T-cell (primary cell): ENCODE measurements at regions not wholly inside any gene's neighbourhood (a gene's known extent, or its start where the extent isn't known, plus 50 kb on each side); places are given as distances from the start of the nearest gene placed in this dataset.

ENCODE experiments used
- ATAC-seq, 4 experiments: fragments of 200-7000 bp in 3 of 4; fragments of 150-1000 bp in 1 of 4; cut with Tn5 transposase; replicated peaks in 1 of 4; 1 replicate in 3 of 4; 2 replicates in 1 of 4; pipeline ENCODE4 v1.10.0; 2021; ENCODE audit warnings: moderate library complexity in 3 of 4, mild to moderate bottlenecking in 2 of 4, moderate number of reproducible peaks in 1 of 4
- CTCF ChIA-PET, 2 donors: fragments of 300-600 bp; sonication (Branson Sonifier 250); formaldehyde crosslinking; loops; one replicate each; lab custom pipeline; 2022; ENCODE audit warnings: antibody characterized with exemption in 2 of 2; lab: Charles Lee
- POLR2A ChIA-PET, 2 donors: fragments of 300-600 bp; sonication (Branson Sonifier 250); formaldehyde crosslinking; loops; one replicate each; lab custom pipeline; 2022; ENCODE audit warnings: antibody characterized with exemption in 2 of 2; lab: Charles Lee
- DNase-seq, 35 experiments: peaks; one replicate each; pipeline versions ENCODE4 v3.0.0 to v3.0.0-alpha.2; 2013 to 2023
- H3K27ac ChIP-seq: one replicate; pipeline ENCODE4 v1.5.1; 2013; ENCODE audit warnings: low read length
- H3K27me3 ChIP-seq, 2 experiments: replicated peaks in 1 of 2; 1 replicate in 1 of 2; 2 replicates in 1 of 2; pipeline versions ENCODE4 v1.6.1 to v1.7.0; 2013; ENCODE audit warnings: low read length in 1 of 2, mixed read lengths in 1 of 2; ENCODE audit not compliant: control insufficient read depth in 2 of 2, insufficient read depth in 2 of 2; ENCODE audit errors: extremely low read depth in 1 of 2
- H3K36me3 ChIP-seq, 2 donors: 1 replicate in 1 of 2; 2 replicates in 1 of 2; pipeline versions ENCODE4 v1.6.1 to v1.7.0; 2013; ENCODE audit warnings: low read length in 1 of 2; ENCODE audit not compliant: control insufficient read depth in 2 of 2, insufficient read depth in 1 of 2; ENCODE audit errors: extremely low read depth in 1 of 2
- H3K4me1 ChIP-seq, 2 experiments: 1 replicate in 1 of 2; 2 replicates in 1 of 2; pipeline versions ENCODE4 v1.6.1 to v1.7.0; 2013; ENCODE audit warnings: low read length in 2 of 2, mixed read lengths in 1 of 2; ENCODE audit not compliant: insufficient read depth in 2 of 2, control insufficient read depth in 1 of 2; ENCODE audit errors: extremely low read depth in 1 of 2
- H3K4me3 ChIP-seq, 2 donors: 1 replicate in 1 of 2; 2 replicates in 1 of 2; pipeline versions ENCODE4 v1.5.1 to v1.7.0; 2013; ENCODE audit warnings: mild to moderate bottlenecking in 2 of 2, low read length in 1 of 2, moderate library complexity in 1 of 2; ENCODE audit not compliant: control insufficient read depth in 1 of 2; ENCODE audit errors: extremely low read depth in 1 of 2
- H3K9me3 ChIP-seq: 2 replicates; pipeline ENCODE4 v1.7.0; 2013
- H3K27ac Mint-ChIP-seq, 2 donors: one replicate each; pipeline ENCODE4 v1.8.0; 2020 to 2021; ENCODE audit warnings: mild to moderate bottlenecking in 2 of 2, mixed read lengths in 2 of 2
- H3K27me3 Mint-ChIP-seq, 2 donors: one replicate each; pipeline ENCODE4 v1.8.0; 2021 to 2022; ENCODE audit warnings: mixed read lengths in 2 of 2
- H3K36me3 Mint-ChIP-seq: one replicate; pipeline ENCODE4 v1.8.0; 2021; ENCODE audit warnings: mixed read lengths
- H3K4me1 Mint-ChIP-seq, 3 donors: one replicate each; pipeline ENCODE4 v1.8.0; 2020 to 2022; ENCODE audit warnings: mixed read lengths in 3 of 3, mild to moderate bottlenecking in 1 of 3
- H3K4me3 Mint-ChIP-seq, 3 donors: one replicate each; pipeline ENCODE4 v1.8.0; 2020 to 2022; ENCODE audit warnings: mild to moderate bottlenecking in 3 of 3, mixed read lengths in 3 of 3, moderate library complexity in 3 of 3
- H3K9me3 Mint-ChIP-seq, 3 donors: one replicate each; pipeline ENCODE4 v1.8.0; 2020 to 2022; ENCODE audit warnings: mixed read lengths in 3 of 3
- WGBS: methylation state at CpG from one replicate; pipeline ENCODE4 v1.1.5; 2013; ENCODE audit warnings: missing lambda C conversion rate; ENCODE audit not compliant: insufficient coverage; 5-methylcytosine and 5-hydroxymethylcytosine counted together

GRCh38 chr17:55652114-55652823 is 70.4 kb downstream of the TMEM100 start:
- Histone ChIP-seq H3K27ac (no peak overlapping the region), H3K36me3 (no peaks in the 10 kb centered on the region), H3K4me1 (no peaks in the 10 kb centered on the region), H3K27me3 (no peaks in the 10 kb centered on the region), H3K4me3 (no peak overlapping the region), H3K9me3 (no peaks in the 10 kb centered on the region)
- no peak overlapping the region for H3K4me3 Mint-ChIP-seq
- no peaks in the 10 kb centered on the region for H3K36me3 Mint-ChIP-seq
- DNase-seq (no peak), ATAC-seq (no peak)
- no CpG with 5 or more reads among the region's 2 CpGs for WGBS
- ChIA-PET CTCF (no interaction called here), POLR2A (no interaction called here)
- no peaks in the 10 kb centered on the region for H3K4me1 Mint-ChIP-seq
- peaks cover 4 to 20% of the 10 kb centered on the region in 2 donors for H3K27me3 Mint-ChIP-seq
- no peak overlapping the region for H3K27ac Mint-ChIP-seq
- no peaks in the 10 kb centered on the region for H3K9me3 Mint-ChIP-seq

- DNase-seq: no peak
- no peaks in the 10 kb centered on the region for H3K4me1 ChIP-seq
- Mint-ChIP-seq H3K9me3 (no peaks in the 10 kb centered on the region), H3K4me1 (no peaks in the 10 kb centered on the region), H3K36me3 (no peaks in the 10 kb centered on the region), H3K27me3 (peaks cover 0 to 17% of the 10 kb centered on the region in 2 donors), H3K27ac (no peak overlapping the region), H3K4me3 (no peak overlapping the region)
- H3K27ac ChIP-seq: no peak overlapping the region
- ChIA-PET CTCF (no interaction called here), POLR2A (no interaction called here)
- H3K36me3 ChIP-seq: no peaks in the 10 kb centered on the region
- no peaks in the 10 kb centered on the region for H3K9me3 ChIP-seq
- H3K27me3 ChIP-seq: no peaks in the 10 kb centered on the region
- WGBS: no CpG with 5 or more reads among the region's 3 CpGs
- H3K4me3 ChIP-seq: no peak overlapping the region
- no peak for ATAC-seq
Observed at GRCh38 chr17:55649957-55650597, 72.6 kb downstream of the TMEM100 start.

GRCh38 chr17:55648086-55648485 is 74.6 kb downstream of the TMEM100 start:
- no peak for ATAC-seq
- POLR2A ChIA-PET: no interaction called here
- no peaks in the 10 kb centered on the region for H3K36me3 ChIP-seq

GRCh38 chr17:55645361-55645760 is 77.3 kb downstream of the TMEM100 start:
- Mint-ChIP-seq H3K9me3 (no peaks in the 10 kb centered on the region), H3K4me3 (no peak overlapping the region), H3K4me1 (peaks cover 0 to 9% (median 4%) of the 10 kb centered on the region in 3 donors), H3K27me3 (peaks cover 15 to 26% of the 10 kb centered on the region in 2 donors), H3K36me3 (no peaks in the 10 kb centered on the region), H3K27ac (no peak overlapping the region)
- ChIA-PET CTCF (no interaction called here), POLR2A (no interaction called here)
- no peaks in the 10 kb centered on the region for H3K4me1 ChIP-seq
- H3K27ac ChIP-seq: no peak overlapping the region
- H3K4me3 ChIP-seq: no peak overlapping the region
- peaks cover 0 to 6% of the 10 kb centered on the region in 2 experiments for H3K27me3 ChIP-seq
- H3K36me3 ChIP-seq: no peaks in the 10 kb centered on the region
- no peaks in the 10 kb centered on the region for H3K9me3 ChIP-seq
- DNase-seq: no peak
- WGBS: 80% methylated on average over 2 of the region's 2 CpGs
- no peak for ATAC-seq

More at GRCh38 chr17:55648086-55648485, 74.6 kb downstream of the TMEM100 start:
- Mint-ChIP-seq H3K9me3 (no peaks in the 10 kb centered on the region), H3K36me3 (no peaks in the 10 kb centered on the region), H3K27ac (no peak overlapping the region), H3K27me3 (peaks cover 15 to 28% of the 10 kb centered on the region in 2 donors), H3K4me3 (no peak overlapping the region), H3K4me1 (peaks cover 0 to 3% (median under 1%) of the 10 kb centered on the region in 3 donors)
- no peak for DNase-seq
- Histone ChIP-seq H3K27me3 (peaks cover 0 to 6% of the 10 kb centered on the region in 2 experiments), H3K4me3 (no peak overlapping the region), H3K4me1 (no peaks in the 10 kb centered on the region), H3K27ac (no peak overlapping the region), H3K9me3 (no peaks in the 10 kb centered on the region)
- CTCF ChIA-PET: no interaction called here
- 86% methylated on average over 1 of the region's 2 CpGs for WGBS

GRCh38 chr17:55644346-55644745 is 78.3 kb downstream of the TMEM100 start:
- peaks cover 0 to 6% of the 10 kb centered on the region in 2 experiments for H3K27me3 ChIP-seq
- 92% methylated on average over 2 of the region's 5 CpGs for WGBS
- DNase-seq: no peak
- no peaks in the 10 kb centered on the region for H3K9me3 ChIP-seq
- Mint-ChIP-seq H3K27me3 (peaks cover 15 to 21% of the 10 kb centered on the region in 2 donors), H3K4me3 (no peak overlapping the region), H3K4me1 (peaks cover 0 to 9% (median 4%) of the 10 kb centered on the region in 3 donors), H3K9me3 (no peaks in the 10 kb centered on the region), H3K36me3 (no peaks in the 10 kb centered on the region), H3K27ac (no peak overlapping the region)
- H3K27ac ChIP-seq: no peak overlapping the region
- H3K4me1 ChIP-seq: no peaks in the 10 kb centered on the region
- ChIA-PET CTCF (no interaction called here), POLR2A (interaction anchor here in 1 of 2 donors (0.6 kb wide), 1 partner anchor 1123 kb away, joined by 3 read pairs; no protein-coding TSS in a partner anchor)
- no peak overlapping the region for H3K4me3 ChIP-seq
- H3K36me3 ChIP-seq: no peaks in the 10 kb centered on the region
- no peak for ATAC-seq

GRCh38 chr17:55642741-55643140 is 79.9 kb downstream of the TMEM100 start:
- DNase-seq (no peak), ATAC-seq (no peak)
- H3K36me3 Mint-ChIP-seq: no peaks in the 10 kb centered on the region
- no peak overlapping the region for H3K4me3 Mint-ChIP-seq
- H3K9me3 ChIP-seq: no peaks in the 10 kb centered on the region
- no peaks in the 10 kb centered on the region for H3K4me1 ChIP-seq
- H3K36me3 ChIP-seq: no peaks in the 10 kb centered on the region
- no peak overlapping the region for H3K27ac Mint-ChIP-seq
- H3K4me3 ChIP-seq: no peak overlapping the region
- POLR2A ChIA-PET: no interaction called here
- H3K27ac ChIP-seq: no peak overlapping the region
- H3K27me3 ChIP-seq: peaks cover 0 to 6% of the 10 kb centered on the region in 2 experiments
- peaks cover 15% of the 10 kb centered on the region in 2 donors for H3K27me3 Mint-ChIP-seq
- CTCF ChIA-PET: no interaction called here
- no peaks in the 10 kb centered on the region for H3K9me3 Mint-ChIP-seq
- peaks cover 0 to 9% (median 4%) of the 10 kb centered on the region in 3 donors for H3K4me1 Mint-ChIP-seq
- WGBS: no CpG with 5 or more reads among the region's 1 CpG
